ENCODE measurements at regions not wholly inside any gene's neighbourhood (a gene's known extent, or its start where the extent isn't known, plus 50 kb on each side); places are given as distances from the start of the nearest gene placed in this dataset.

DNA sequence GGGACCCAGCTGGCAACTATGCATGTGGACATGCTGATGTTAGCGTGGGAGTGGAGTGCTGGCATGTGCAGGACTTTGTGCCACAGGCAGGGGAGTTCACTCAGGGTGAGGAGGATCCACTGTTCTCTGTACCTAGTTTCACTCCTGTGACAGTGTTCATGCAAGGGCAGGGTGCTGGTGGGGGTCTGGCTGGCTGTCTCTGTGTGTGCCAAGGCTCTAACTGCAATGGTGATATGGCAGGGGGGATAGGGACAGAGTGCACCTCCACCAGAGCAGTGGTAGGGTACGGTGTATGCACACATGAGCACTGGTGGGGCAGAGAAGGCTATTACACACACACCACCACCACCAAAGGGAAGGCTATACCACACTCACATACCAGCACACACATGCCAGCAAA, 210.2 kb upstream of the DEFB112 start:
- TF ChIP-seq, protein P1, sequence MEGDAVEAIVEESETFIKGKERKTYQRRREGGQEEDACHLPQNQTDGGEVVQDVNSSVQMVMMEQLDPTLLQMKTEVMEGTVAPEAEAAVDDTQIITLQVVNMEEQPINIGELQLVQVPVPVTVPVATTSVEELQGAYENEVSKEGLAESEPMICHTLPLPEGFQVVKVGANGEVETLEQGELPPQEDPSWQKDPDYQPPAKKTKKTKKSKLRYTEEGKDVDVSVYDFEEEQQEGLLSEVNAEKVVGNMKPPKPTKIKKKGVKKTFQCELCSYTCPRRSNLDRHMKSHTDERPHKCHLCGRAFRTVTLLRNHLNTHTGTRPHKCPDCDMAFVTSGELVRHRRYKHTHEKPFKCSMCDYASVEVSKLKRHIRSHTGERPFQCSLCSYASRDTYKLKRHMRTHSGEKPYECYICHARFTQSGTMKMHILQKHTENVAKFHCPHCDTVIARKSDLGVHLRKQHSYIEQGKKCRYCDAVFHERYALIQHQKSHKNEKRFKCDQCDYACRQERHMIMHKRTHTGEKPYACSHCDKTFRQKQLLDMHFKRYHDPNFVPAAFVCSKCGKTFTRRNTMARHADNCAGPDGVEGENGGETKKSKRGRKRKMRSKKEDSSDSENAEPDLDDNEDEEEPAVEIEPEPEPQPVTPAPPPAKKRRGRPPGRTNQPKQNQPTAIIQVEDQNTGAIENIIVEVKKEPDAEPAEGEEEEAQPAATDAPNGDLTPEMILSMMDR (conservative IDR thresholded peaks at IDR 0.05), result no peak
- TF ChIP-seq EZH2 (IDR thresholded peaks at IDR 0.05; ENCODE audit: low read depth), result no peak

All from PC-9 (cell line).